SKM-1 treated with dmso at 0.1 percent for 144 hours (cell line): ENCODE measurements at regions not wholly inside any gene's neighbourhood (a gene's known extent, or its start where the extent isn't known, plus 50 kb on each side); places are given as distances from the start of the nearest gene placed in this dataset.
"Not testable (repeated sequence)": the region's sequence is repeated elsewhere in the genome, so short reads cannot be mapped to it uniquely, and the experiment has no call there.

Experiments used
- DNase-seq: peaks from one replicate; lab custom pipeline; 2025; ENCODE audit not compliant: unreplicated experiment; lab: John Stamatoyannopoulos, UW

DNA sequence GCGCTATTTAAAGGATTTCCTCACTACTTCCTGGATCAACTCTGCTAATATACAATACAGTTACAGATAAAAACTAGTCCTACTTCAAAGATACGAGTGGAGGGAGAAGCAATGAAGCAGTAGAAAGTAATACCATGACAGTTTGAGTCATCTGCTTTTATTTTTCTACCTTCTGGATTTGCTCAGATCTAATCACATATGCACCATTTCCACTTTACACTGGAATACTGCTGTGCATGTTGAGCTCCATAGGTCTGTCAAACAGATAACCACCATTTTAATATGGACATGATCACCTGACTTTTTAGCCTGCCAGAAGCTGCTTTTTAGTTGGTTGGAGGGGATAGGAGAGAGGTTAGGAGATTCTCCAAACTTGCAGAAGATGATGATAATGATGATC, 92.5 kb downstream of the MMUT start:
- DNase-seq: no peak

DNA sequence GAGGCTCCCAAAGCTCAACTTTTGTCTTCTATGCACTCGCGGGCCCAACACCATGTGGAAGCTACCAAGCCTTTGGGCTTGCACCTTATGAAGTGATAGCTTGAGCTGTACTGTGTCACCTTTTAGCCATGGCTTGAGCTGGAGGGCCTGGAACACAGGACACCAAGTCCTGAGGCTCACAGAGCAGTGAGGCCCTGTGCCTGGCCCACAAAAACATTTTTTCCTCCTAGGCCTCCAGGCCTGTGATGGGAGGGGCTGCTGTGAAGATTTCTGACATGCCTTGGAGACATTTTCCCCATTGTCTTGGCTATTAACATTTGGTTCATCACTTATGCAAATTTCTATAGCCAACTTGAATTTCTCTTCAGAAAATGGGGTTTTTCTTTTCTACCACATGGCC, 96.5 kb downstream of the MMUT start:
- DNase-seq: no peak

DNA sequence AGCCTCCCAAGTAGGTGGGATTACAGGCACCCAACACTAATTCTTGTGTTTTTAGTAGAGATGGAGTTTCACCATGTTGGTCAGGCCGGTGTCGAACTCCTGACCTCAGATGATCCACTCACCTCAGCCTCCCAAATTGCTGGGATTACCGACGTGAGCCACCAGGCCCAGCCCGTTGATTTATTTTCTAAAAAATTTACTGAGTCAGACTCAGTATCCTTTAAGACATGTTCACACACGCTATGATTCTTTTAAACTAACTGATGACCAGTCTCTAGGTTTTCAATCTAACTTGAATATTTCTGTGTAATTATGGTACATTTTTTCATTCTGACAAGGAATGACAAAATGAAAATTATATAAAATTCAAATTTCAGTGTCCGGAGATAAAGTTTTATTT, 114.5 kb downstream of the MMUT start:
- no peak for DNase-seq

DNA sequence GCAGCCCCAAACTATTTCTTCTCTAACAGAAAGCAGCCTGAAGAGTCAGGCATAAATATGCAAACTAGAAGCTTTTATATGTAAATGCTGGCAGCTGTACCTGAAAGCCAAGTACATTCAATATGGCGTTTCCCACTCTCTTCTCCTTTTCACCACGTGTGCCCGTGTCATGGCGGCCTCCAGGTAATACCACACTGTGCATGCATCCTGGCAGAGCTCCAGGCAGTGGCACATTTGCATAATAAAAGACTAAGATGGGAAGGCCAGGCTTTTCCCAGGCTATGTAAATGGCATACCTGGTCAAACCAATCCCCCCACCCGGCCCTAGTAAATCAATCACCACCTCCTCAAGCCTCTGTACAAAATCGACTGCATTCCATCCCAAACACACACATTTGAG, 120.6 kb downstream of the MMUT start:
- DNase-seq: no peak

DNA sequence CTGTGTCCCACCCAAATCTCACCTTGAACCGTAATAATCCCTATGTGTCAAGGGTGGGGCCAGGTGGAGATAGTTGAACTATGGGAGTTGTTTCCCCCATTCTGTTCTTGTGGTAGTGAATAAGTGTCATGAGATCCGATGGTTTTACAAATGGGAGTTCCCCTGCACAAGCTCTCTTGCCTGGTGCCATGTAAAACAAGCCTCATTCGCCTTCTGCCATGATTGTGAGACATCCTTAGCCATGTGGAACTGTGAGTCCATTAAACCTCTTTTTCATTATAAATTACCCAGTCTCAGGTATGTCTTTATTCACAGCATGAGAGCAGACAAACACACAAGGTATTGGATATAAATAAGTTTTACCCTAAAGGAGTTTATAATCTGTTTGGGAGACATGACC, 121.2 kb downstream of the MMUT start:
- no peak for DNase-seq

DNA sequence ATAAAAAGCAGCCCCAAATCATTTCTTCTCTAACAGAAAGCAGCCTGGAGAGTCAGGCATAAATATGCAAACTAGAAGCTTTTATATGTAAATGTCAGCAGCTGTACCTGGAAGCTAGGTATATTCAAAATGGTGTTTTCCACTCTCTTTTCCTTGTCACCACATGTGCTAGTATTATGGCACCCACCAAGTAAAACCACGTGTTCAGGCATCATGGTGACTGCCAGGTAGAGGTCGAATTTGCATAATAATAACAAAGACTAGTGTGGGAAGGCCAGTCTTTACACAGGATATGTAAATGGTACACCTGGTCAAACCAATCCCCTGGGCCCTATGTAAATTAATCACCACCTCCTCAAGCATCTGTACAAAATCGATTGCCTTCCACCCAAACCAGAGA, 124.0 kb downstream of the MMUT start:
- no peak for DNase-seq

DNA sequence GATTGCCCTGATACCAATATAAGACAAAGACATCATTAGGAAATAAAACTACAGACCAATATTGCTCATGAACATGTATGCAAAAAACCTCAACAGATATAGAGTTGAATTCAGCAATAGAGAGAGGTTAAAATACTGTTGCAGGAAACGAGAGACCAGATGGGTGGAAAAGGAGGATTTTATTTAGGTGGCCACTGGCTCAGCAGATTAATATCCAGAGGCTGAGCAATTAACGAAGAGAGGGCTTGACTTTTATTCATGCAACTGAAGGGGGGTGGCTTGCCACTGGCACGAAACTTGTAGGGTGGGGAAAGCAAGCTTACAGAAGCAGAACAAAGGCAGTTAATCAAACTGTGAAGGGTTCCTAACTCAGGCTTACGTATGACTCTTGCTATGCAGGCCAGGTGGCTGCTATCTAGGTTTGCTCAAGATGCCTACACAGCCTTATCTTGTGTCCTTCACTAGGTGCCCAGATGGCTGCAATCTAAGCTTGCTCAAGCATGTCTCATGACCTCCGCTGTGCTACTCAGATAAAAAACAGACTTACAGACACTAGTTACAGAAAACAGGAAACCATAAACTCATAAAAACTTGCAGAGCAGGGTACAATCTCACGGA, 126.4 kb downstream of the MMUT start:
- DNase-seq: no peak

DNA sequence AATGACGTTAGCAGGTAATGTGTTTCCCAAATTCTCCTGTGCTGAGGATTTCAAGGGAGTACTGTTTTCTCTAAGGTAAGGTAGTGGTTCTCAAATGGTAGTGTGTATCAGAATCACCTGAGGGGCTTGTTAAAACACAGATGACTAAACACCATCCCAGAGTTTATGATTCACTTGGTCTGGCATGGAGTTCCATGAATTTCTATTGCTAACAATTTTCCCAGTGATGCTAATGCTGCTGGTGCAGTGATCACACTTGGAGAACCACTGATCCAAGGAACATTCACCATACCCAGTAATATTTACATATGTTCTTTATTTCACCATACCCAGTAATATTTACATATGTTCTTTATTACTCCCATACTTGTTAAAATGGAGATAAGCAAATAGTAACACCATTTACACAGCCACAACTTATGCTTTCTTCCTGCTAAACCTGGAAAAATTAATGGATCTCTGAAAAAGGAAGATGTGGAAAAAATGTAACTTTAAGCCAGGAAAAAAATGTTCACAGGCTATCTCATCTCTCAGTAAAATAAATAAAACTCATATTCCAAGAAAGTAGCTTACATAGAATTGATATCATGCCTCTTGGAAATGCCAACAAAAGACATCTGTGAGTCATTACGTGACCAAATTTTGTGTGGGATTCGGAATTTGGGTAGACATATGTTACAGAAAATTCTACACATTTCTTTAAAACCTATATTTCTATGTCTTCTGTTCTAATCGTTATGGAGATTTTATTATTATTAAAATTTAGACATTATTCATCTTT, 129.5 kb downstream of the MMUT start:
- no peak for DNase-seq

DNA sequence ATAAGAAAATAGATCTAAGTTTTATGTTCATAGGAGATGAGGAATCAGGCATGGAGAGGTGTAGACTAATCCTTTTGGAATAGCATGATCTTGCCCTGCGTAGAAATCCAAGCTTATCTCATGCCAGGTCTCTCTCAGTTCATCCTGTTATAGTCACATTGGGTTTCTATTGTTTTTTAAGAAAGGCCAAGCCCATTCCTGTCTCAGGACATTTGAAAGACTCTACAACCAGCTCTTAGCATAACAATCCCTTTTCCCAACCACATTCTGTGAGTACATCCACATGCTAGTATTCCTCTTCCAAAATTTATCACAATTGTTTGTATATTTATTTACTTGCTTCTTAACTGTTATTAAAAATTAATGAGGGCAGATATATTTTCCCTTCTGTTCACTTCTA, 130.3 kb downstream of the MMUT start:
- DNase-seq: no peak

DNA sequence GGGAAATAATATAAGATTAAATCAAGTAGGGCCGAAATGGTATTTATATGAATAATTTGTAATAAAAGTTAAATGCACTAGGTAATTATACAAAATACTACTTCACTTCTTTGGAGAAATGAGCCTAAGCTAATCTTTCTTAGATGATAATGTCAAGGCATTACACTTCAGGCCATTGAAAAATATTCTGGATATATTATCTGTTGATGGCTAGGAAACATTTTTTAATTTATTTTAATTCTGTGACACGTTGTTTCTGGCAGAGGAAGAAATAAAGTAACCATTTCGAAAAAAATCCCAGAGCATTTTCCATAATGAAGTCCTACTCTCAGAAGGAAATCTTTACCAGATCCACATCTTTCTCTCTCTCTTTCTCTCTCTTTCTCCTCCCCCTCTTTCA, 133.9 kb downstream of the MMUT start:
- DNase-seq: no peak

DNA sequence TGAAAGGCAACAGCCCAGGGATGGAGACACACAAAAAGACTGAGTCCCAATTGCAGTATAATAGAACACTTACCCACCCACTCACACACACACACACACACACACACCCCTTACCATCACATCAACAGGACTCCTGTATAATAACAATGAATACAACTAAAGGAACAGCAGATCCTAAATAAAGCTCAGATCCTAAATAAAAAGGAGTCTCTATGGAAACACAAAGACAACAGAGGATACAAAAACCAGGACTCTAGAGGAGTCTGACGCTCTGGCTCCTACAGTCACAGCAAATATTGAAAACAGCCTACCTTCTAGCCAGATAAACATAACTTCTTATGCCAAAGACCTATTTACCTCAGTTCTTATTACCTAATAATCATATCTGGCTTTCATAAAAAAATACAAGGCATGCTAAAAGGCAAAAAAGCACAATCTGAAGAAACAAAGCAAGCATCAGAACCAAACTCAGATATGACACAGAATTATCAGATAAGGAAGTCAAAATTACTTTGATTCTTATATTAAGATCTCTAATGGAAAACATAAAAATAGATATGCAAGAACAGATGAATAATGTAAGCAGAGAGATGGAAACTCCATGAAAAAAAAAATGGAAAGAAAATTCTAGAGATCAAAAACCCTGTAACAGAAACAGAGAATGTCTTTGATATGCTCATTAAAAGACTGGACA, 134.9 kb downstream of the MMUT start:
- no peak for DNase-seq

DNA sequence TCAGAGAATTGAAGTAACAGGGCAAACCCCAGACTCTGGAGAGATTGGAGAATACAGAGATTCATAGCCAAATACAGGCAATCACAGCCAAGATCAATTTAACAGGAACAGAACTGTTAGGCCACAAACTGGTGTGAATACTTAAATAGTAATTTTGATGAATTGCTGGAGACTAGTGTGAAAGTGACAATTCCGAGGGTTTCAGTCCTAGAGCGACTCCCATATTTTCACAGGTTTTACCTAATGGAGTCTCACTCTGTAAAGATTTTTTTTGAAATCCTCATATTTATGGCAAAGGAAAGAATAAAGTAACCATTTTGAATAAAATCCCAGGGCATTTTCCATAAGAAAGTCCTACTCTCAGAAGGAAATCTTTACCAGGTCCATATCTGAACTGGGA, 135.5 kb downstream of the MMUT start:
- DNase-seq: no peak

DNA sequence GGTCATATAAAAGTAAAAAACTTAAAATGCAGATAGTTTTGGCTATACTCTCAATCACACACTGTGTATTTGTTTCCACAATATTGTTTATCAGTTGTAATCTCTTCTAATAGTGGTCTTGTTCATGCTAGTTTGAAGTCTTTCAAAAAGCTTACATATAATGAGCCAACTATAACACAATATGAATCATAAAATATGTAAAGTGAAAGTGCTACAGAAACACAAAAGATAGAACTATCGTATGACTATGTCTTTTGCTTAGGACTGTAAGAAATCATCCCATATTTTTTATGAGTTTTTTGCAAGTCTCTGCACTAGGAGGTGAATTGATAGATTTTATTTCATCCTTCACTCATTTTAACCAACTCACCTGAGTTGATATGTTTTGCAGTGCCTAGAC, 136.0 kb downstream of the MMUT start:
- DNase-seq: no peak

DNA sequence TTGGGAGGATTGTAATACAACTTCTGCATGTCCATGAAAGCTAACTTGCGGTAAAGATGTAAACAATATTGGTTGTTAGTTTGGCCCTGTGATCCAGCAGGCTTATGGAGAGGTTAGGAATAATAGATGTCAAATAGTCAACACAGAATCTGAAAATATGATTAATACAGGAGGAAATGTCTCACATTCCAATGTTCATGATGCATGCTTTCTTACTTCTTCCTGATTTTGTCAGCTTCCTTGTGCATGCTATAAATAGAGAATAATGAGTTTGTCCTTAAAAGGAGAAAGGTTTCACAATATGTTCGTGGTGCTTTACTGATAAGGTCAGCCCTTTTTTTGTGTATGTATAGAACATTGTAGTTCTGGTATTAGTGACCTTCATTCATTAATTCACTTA, 136.7 kb downstream of the MMUT start:
- no peak for DNase-seq

DNA sequence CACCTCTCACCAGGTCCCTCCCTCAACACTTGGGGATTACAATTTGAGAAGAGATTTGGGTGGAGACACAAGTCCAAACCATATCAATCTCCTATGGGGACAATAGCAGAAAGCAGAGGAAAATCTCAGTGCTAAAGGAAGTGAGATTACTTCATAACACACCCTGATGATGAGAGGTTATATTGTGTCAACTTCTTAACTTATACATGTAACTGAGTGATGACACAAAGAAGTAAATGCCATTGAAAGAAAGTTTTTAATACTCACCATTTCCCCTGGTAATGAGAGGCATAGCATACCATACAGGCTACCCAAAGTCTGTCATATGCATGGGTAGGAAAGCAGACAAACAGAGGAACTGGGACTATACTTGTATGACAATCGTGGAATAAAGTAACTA, 137.2 kb downstream of the MMUT start:
- DNase-seq: no peak

DNA sequence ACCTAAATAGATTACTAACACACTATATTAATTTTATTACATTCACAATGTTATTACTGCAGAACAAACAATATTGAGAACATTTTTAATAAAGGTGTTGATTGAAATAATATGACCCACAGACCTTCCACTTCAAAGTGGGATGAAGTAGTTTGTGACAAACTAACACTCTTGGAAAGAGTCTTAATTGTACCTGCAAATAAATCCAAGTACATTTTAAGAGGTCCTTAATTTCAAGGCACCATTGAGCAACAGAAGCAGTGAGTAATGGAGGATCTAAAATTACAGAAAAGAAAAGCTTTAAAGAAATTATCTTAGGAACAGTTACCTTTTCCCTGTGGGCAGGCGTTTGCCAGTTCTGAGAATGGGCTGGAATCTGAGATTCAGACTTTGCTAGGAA, 140.2 kb downstream of the MMUT start:
- no peak for DNase-seq

DNA sequence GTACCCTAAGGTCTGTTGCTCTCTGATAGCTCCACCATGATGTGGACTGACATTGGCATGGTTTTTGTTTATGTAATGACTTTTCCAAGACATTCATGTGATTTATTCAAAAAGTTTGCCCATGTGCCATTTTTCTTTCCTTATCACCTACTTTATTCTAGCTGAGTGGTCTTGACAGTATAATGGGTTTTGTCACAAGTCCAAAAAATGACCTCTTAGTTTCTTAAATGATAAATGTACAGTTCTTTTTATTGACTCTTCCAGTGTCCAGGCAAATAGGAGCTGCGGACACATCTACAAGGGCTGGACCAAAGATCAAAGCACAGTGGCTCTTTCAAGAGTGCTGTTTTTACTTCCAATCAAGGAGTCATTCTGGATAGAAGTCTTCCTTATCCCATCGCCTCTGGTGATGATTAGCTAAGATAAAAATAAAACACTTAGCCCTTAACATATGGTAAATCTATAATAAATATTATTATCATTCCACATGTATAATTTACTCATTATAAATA, 141.4 kb downstream of the MMUT start:
- DNase-seq: no peak

DNA sequence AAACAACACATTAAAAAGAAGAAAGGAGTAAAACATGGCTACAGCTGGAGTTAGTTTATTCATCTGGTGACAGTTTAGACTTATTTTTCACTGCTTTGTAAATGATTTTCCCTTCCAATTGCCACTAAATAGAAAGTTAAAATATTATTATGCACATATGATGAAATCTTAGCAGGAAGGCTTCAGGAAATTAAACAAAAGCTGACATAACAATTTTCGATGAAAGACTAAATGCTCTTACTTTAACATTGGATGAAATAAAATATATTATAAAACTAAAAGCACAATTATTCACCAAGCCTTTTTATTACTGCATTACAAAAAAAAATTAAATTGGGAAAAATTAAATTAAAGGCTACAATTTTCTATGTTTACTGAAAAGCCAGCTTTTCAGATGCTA, 158.0 kb downstream of the MMUT start:
- no peak for DNase-seq

DNA sequence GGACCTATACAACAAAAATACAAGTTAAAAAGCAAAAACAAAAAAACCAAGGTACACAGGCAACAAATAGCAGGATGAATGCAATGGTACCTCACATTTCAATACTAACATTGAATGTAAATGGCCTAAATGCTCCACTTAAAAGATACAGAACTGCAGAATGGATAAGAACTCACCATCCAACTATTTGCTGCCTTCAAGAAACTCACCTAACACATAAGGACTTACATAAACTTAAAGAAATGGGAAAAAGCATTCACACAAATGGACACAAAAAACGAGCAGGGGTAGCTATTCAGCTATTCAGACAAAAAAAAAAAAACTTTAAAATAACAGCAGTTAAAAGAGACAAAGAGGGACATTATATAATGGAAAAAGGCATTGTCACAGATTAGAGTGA, 158.7 kb downstream of the MMUT start:
- not testable (repeated sequence) for DNase-seq

DNA sequence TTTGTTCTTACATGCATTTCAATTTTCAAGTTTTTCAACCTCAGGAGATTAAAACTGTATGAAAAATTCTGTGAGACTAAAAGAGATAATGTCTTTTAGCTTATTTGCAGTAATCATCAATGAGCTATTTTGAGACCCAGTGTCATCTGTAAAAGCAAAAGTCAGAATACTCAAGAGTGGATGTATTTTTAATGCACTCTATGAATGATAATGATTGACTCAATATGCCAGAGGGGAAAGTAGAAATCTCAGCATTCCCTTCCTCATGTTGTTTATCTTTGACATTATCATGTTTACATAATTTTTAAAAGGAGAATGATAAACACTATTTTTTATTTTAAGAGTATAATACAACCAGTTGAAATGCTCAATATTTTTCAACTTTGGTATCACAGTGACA, 162.1 kb downstream of the MMUT start:
- DNase-seq: no peak

DNA sequence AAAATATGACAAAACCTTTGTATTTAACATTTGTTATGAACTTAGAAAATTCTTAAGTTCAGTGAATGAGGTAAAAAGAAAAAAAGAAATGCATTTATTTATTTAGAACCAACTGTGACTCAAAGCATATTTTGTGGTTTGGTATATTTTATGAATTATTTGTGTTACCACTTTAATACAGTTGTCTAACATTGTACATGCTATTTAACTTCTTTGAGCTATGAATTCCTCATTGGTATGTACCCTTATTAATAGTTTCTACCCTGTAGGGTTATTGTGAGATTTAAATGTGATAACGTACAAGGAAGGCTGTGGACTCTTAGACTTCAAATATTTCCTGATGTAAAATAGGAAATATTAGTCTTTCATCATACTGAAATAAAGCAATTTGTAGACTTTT, 162.6 kb downstream of the MMUT start:
- no peak for DNase-seq

DNA sequence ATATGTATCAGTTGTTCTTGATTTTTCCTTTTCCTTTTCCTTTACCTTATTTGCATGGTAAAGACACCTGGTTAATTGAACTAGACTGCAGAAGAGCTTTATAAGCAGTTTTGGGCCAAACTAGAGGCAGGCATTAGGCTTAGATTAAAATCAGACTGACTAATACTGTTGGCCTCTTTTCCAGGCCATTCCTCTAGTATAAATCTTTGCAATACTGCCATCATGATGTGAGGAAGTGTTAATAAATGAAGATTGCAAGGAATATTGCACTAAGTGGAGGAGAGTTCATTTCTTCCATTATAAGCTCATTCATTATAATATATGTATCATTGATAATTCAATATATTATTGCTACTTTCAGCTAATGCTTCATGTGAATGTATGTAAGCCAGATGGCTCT, 163.8 kb downstream of the MMUT start:
- DNase-seq: no peak
